ENCODE measurements at regions not wholly inside any gene's neighbourhood (a gene's known extent, or its start where the extent isn't known, plus 50 kb on each side); places are given as distances from the start of the nearest gene placed in this dataset.

- DNase-seq (ENCODE audit: low read depth) = no peak
- no peak for TF ChIP-seq CTCF (conservative IDR thresholded peaks at IDR 0.05; ENCODE audit: low read depth, low read length)
- H3K4me3 ChIP-seq (ENCODE audit: low read depth, low read length) = no peak overlapping the region
Observed at GRCh38 chr18:65049586-65049985, 701.2 kb upstream of the CDH7 start.

DNA sequence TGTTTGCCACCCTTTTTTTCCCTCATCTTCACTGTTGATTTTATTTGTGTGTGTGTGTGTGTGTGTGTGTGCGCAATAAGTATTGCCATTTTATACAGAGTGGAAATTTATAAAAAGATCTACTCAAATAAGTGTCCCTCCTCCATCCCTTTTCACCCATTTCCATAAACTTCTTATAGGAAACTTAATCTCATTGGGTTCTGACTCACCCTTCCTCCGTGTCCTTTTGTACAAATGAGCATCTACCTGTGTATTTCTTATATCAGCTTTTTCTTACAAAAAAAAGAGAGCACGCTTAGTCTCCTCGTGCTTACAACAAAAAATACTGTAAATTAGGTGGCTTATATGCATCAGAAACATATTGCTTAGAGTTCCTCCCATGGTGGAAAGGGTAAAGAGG lies 711.2 kb upstream of the CDH7 start:
- no peak overlapping the region for H3K4me3 ChIP-seq (ENCODE audit: low read depth, low read length)
- DNase-seq (ENCODE audit: low read depth) = no peak
- no peak for TF ChIP-seq CTCF (conservative IDR thresholded peaks at IDR 0.05; ENCODE audit: low read depth, low read length)

- no peak for TF ChIP-seq CTCF (conservative IDR thresholded peaks at IDR 0.05; ENCODE audit: low read depth, low read length)
- no peak for DNase-seq (ENCODE audit: low read depth)
- no peak overlapping the region for H3K4me3 ChIP-seq (ENCODE audit: low read depth, low read length)
Observed at GRCh38 chr18:65035701-65036100, 715.1 kb upstream of the CDH7 start.

GRCh38 chr18:65025756-65026155 lies 725.1 kb upstream of the CDH7 start:
- TF ChIP-seq CTCF (conservative IDR thresholded peaks at IDR 0.05; ENCODE audit: low read depth, low read length) = no peak
- no peak for DNase-seq (ENCODE audit: low read depth)
- H3K4me3 ChIP-seq (ENCODE audit: low read depth, low read length) = no peak overlapping the region

GRCh38 chr18:65021021-65021420 lies 729.8 kb upstream of the CDH7 start:
- TF ChIP-seq CTCF (conservative IDR thresholded peaks at IDR 0.05; ENCODE audit: low read depth, low read length) = no peak
- no peak overlapping the region for H3K4me3 ChIP-seq (ENCODE audit: low read depth, low read length)

DNA sequence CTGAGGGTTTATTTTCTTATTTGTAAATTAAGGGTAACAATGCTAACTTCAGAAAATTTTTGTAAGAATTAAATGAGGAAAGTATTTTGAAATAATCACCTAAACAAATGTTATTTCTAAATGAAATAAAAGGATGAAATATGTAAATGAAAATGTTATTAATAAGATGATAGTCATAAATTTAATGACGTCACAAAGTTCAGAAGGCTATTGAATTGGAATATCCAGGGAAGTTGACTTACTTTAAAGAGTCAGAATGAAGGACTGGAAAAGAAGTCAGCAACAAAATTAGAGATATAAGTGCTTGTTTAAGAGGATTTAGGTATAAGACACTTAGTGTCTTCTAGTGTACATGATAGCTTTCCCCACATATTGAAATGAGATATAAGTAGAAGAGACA lies 732.6 kb upstream of the CDH7 start:
- TF ChIP-seq CTCF (conservative IDR thresholded peaks at IDR 0.05; ENCODE audit: low read depth, low read length) = no peak
- H3K4me3 ChIP-seq (ENCODE audit: low read depth, low read length) = no peak overlapping the region
- no peak for DNase-seq (ENCODE audit: low read depth)

More at GRCh38 chr18:65021021-65021420, 729.8 kb upstream of the CDH7 start:
- DNase-seq (ENCODE audit: low read depth) = no peak

GRCh38 chr18:65017372-65017760 lies 733.4 kb upstream of the CDH7 start:
- TF ChIP-seq CTCF (conservative IDR thresholded peaks at IDR 0.05; ENCODE audit: low read depth, low read length) = no peak
- DNase-seq (ENCODE audit: low read depth) = no peak
- H3K4me3 ChIP-seq (ENCODE audit: low read depth, low read length) = no peak overlapping the region

Data from choroid plexus epithelial cell (primary cell).